LNCAP (cell line): ENCODE measurements at regions not wholly inside any gene's neighbourhood (a gene's known extent, or its start where the extent isn't known, plus 50 kb on each side); places are given as distances from the start of the nearest gene placed in this dataset.

Experiments
- TF ChIP-seq, protein P1 (sequence below): fragments of 450-650 bp; IDR thresholded peaks from 2 replicates; pipeline ENCODE4 v1.5.1; 2017; ENCODE audit warnings: mild to moderate bottlenecking

DNA sequence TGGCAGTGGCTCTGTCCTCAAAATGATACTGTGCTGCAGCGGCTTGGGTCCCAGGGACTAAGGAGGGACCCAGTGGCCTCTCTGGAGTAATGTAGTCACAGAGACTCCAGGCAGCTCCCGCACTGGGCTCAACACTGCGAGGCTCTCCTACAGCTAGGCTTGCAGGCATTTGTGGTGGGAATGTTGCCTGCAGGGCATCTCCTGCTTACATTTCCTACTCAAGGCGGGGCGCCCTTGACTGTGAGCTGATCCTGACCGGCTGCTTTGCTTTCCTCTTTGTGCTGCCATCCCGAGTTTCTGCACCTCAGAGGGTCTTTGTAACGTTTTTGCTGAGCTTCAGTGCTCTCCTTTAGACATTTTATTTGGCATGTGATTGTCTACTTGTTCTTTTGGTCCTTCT, 177.4 kb upstream of the FN1 start:
- TF ChIP-seq, protein P1, sequence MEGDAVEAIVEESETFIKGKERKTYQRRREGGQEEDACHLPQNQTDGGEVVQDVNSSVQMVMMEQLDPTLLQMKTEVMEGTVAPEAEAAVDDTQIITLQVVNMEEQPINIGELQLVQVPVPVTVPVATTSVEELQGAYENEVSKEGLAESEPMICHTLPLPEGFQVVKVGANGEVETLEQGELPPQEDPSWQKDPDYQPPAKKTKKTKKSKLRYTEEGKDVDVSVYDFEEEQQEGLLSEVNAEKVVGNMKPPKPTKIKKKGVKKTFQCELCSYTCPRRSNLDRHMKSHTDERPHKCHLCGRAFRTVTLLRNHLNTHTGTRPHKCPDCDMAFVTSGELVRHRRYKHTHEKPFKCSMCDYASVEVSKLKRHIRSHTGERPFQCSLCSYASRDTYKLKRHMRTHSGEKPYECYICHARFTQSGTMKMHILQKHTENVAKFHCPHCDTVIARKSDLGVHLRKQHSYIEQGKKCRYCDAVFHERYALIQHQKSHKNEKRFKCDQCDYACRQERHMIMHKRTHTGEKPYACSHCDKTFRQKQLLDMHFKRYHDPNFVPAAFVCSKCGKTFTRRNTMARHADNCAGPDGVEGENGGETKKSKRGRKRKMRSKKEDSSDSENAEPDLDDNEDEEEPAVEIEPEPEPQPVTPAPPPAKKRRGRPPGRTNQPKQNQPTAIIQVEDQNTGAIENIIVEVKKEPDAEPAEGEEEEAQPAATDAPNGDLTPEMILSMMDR, result no peak

DNA sequence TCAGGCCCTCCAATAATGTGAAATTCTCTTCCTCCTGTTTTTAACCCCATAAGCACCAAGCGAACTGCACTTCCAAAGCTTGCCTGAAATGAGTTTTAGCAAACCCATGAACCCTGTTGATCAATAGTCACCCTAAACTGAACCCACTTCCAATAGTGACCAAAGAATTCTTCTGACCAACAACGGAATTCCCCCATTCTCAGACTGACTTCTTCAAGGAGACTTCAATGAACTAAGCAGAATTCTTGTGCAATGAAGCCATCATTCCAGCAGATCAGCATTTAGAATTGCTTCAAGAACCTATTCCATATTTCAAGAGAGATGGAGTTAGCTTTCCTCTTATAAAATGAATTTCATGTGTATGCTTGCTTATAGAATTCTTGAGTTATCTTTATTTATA, 176.9 kb upstream of the FN1 start:
- TF ChIP-seq, protein P1, result no peak

DNA sequence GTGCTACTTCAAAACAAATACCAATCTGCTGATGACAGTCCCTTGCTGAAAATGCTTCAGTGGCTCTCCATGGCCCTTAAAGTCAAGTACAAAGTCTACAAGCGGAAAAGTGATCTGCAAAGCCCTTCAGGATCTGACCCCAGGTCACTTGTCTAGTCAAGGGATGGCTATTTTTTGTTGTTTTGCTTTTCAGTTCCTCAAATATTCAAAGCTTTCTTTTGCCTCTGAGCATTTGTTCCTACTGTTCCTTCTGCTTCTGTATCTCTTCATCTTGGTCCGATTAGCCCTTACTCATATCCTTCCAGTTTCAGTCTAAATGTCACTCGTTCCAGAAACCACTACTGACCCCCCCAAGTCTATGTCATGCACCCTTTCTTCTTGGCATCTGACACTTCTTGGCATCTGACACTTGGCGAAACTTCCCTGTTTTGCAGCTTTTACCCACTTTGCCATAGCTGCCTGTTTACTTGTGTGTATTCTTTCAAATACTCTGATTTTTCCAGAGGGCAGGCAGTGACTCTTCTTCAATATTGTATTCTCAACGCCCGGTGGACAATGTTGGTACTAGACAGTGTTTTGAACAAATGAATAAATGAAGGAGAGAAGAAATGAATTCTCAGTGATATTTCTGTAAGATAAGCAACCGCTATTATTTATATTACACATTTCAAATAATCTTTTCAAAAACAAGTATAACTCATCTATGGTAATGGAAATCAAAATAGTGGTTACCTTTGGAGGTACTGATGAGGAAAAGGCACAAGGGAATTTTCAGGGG, 175.9 kb upstream of the FN1 start:
- TF ChIP-seq, protein P1, result no peak

DNA sequence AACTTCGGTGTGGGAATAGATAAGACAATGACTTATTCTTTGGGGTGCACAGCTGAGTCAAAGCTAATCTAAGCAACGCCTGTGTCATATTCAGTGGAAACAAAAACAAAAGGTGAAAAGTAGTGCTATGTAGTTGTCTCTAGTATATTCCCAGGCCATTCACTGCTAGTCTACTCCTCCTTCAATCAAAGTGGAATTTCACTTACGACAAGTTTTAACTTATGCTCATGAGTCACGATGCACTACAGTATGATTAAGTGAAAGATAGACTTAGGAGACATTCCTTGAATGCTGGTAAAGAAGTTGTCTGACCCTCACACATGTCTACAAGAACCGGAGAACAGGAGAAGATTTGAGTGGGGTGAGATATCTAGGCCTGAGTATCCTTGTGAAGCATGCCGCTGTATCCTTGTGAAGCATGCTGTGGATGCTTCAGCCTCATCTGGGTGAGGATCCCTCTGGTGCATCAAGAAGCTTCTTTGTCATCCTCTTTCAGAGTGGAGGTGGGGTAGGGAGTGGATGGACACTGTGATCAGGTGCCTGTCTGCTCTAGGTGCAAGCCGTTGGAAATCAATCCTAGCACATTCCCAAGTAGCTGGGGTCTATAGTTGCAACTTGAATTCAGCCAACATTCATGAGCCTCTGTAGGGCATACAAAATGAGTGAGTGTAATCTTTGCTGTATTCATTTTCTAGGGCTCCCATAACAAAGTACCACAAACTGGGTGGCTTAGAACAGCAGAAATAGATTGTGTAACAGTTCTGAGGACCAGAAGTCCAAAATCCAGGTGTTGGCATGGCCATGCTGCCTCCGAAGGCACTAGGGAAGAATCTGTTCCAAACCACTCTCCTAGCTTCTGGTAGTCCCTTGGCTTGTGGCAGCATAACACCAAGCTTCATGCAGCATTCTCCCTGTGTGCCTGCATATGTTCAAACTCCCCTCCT, 173.5 kb upstream of the FN1 start:
- TF ChIP-seq, protein P1, result no peak

DNA sequence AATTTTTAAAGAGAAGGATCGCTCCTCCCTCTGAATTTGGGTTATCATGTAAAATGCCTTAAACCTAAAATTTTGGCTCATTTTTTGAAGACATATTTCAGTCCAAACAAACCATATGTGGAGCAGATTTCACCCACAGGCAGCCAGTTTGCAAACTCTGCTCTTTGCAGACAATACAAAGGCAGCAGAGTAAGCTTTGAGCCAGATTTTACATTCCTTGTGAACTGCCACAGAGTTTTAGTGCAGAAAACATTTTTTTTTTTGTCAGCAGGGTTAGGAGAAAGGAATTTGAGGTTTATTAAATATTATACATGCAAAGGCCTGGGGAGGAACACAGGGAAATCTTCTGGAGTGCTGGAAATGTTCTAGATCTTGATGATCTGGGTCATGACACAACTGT, 171.9 kb upstream of the FN1 start:
- TF ChIP-seq, protein P1, result no peak

DNA sequence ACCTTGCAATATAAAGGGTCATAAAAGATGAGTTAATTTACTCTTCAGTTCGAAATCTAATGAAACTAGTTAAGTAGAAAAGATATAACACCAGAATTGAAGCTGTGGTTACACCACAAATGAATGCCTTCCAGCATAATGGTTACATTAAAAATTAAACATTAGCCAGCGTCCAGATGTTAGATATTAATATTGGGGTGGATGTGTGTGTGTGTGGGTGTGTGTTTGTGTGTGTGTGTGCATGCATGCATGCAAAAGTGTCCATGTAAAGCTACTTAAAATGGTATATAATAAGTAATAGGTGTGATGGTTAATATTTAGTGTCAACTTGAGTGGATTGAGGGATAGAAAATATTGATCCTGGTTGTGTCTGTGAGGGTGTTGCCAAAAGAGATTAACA, 170.4 kb upstream of the FN1 start:
- TF ChIP-seq, protein P1, result no peak

DNA sequence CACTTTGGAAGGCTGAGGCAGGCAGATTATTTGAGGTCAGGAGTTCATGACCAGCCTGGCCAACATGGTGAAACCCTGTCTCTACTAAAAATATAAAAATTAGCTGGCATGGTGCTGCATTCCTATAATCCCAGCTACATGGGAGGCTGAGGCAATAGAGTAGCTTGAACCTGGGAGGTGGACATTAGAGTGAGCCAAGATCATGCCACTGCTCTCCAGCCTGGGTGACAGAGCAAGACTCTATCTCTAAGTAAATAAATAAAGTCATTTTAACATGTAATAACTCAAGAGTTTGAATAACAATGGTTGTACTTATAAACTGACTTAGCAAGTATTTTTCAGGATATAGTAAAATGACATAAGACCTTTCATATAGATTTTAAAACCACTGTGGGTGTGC, 169.3 kb upstream of the FN1 start:
- TF ChIP-seq, protein P1, result no peak
